Ishikawa (cell line): ENCODE measurements at regions not wholly inside any gene's neighbourhood (a gene's known extent, or its start where the extent isn't known, plus 50 kb on each side); places are given as distances from the start of the nearest gene placed in this dataset.

Experiments used
- CEBPB ChIP-seq: IDR thresholded peaks from 2 replicates; pipeline ENCODE4 v1.6.1; 2012
- CREB1 ChIP-seq: IDR thresholded peaks from 2 replicates; pipeline ENCODE4 v1.6.1; 2012; ENCODE audit warnings: low read depth
- EGR1 ChIP-seq: IDR thresholded peaks from 2 replicates; pipeline ENCODE4 v1.6.1; 2012
- EP300 ChIP-seq: IDR thresholded peaks from 2 replicates; pipeline ENCODE4 v1.6.1; 2012; ENCODE audit warnings: borderline replicate concordance
- FOXM1 ChIP-seq: IDR thresholded peaks from 2 replicates; pipeline ENCODE4 v1.6.1; 2012; ENCODE audit warnings: low read depth, borderline replicate concordance
- RAD21 ChIP-seq: IDR thresholded peaks from 2 replicates; pipeline ENCODE4 v1.6.1; 2012; ENCODE audit warnings: low read depth
- TF ChIP-seq, protein P1 (sequence below): IDR thresholded peaks from 2 replicates; pipeline ENCODE4 v1.6.1; 2012; ENCODE audit warnings: low read depth, mild to moderate bottlenecking

- no peak for TF ChIP-seq FOXM1
- no peak for TF ChIP-seq RAD21
- no peak for TF ChIP-seq CEBPB
- no peak for TF ChIP-seq EGR1
- TF ChIP-seq, protein P1, sequence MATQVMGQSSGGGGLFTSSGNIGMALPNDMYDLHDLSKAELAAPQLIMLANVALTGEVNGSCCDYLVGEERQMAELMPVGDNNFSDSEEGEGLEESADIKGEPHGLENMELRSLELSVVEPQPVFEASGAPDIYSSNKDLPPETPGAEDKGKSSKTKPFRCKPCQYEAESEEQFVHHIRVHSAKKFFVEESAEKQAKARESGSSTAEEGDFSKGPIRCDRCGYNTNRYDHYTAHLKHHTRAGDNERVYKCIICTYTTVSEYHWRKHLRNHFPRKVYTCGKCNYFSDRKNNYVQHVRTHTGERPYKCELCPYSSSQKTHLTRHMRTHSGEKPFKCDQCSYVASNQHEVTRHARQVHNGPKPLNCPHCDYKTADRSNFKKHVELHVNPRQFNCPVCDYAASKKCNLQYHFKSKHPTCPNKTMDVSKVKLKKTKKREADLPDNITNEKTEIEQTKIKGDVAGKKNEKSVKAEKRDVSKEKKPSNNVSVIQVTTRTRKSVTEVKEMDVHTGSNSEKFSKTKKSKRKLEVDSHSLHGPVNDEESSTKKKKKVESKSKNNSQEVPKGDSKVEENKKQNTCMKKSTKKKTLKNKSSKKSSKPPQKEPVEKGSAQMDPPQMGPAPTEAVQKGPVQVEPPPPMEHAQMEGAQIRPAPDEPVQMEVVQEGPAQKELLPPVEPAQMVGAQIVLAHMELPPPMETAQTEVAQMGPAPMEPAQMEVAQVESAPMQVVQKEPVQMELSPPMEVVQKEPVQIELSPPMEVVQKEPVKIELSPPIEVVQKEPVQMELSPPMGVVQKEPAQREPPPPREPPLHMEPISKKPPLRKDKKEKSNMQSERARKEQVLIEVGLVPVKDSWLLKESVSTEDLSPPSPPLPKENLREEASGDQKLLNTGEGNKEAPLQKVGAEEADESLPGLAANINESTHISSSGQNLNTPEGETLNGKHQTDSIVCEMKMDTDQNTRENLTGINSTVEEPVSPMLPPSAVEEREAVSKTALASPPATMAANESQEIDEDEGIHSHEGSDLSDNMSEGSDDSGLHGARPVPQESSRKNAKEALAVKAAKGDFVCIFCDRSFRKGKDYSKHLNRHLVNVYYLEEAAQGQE, result no peak
- no peak for TF ChIP-seq EP300
- TF ChIP-seq CREB1, result no peak
Measured at GRCh38 chr7:8360564-8361153, 72.8 kb upstream of the NXPH1 start.
